Type B pancreatic cell (in vitro differentiated cells): ENCODE measurements at regions not wholly inside any gene's neighbourhood (a gene's known extent, or its start where the extent isn't known, plus 50 kb on each side); places are given as distances from the start of the nearest gene placed in this dataset.

Source experiments
- DNase-seq: peaks from one replicate; pipeline ENCODE4 v3.0.0; 2021; ENCODE audit warnings: mixed read lengths; ENCODE audit not compliant: unreplicated experiment; ENCODE audit errors: extremely low spot score
- H3K27ac Mint-ChIP-seq: 2 replicates; pipeline ENCODE4 v1.8.0; 2021; ENCODE audit warnings: mild to moderate bottlenecking, mixed read lengths
- H3K27me3 Mint-ChIP-seq: 2 replicates; pipeline ENCODE4 v1.8.0; 2021; ENCODE audit warnings: mixed read lengths
- H3K36me3 Mint-ChIP-seq: 2 replicates; pipeline ENCODE4 v1.8.0; 2021; ENCODE audit warnings: mixed read lengths
- H3K4me1 Mint-ChIP-seq: one replicate; pipeline ENCODE4 v1.8.0; 2021; ENCODE audit warnings: mixed read lengths; ENCODE audit not compliant: unreplicated experiment
- H3K4me3 Mint-ChIP-seq: 2 replicates; pipeline ENCODE4 v1.8.0; 2021; ENCODE audit warnings: mild to moderate bottlenecking, mixed read lengths
- H3K9me3 Mint-ChIP-seq: 2 replicates; pipeline ENCODE4 v1.8.0; 2021; ENCODE audit warnings: mixed read lengths
- CTCF ChIP-seq: fragments of 200-600 bp; sonication (generic); conservative IDR thresholded peaks from 2 replicates; pipeline ENCODE4 v1.5.0; 2021; ENCODE audit warnings: antibody characterized with exemption, mild to moderate bottlenecking

- DNase-seq, result no peak
- H3K27me3 Mint-ChIP-seq, result peaks cover 5% of the 10 kb centered on the region
- no peak for TF ChIP-seq CTCF
- peaks cover 6% of the 10 kb centered on the region for H3K4me1 Mint-ChIP-seq
- no peak overlapping the region for H3K27ac Mint-ChIP-seq
- no peaks in the 10 kb centered on the region for H3K9me3 Mint-ChIP-seq
- H3K36me3 Mint-ChIP-seq, result no peaks in the 10 kb centered on the region
- no peak overlapping the region for H3K4me3 Mint-ChIP-seq
Observed at GRCh38 chr20:51175724-51176123, 152.8 kb upstream of the KCNG1 start.

- no peaks in the 10 kb centered on the region for H3K9me3 Mint-ChIP-seq
- H3K27me3 Mint-ChIP-seq, result peaks cover 5% of the 10 kb centered on the region
- H3K36me3 Mint-ChIP-seq, result no peaks in the 10 kb centered on the region
- H3K27ac Mint-ChIP-seq, result no peak overlapping the region
- no peak overlapping the region for H3K4me3 Mint-ChIP-seq
- TF ChIP-seq CTCF, result no peak
- peaks cover 6% of the 10 kb centered on the region for H3K4me1 Mint-ChIP-seq
- DNase-seq, result no peak
Observed at GRCh38 chr20:51175156-51175555, 152.2 kb upstream of the KCNG1 start.

- Mint-ChIP-seq H3K27ac (no peak overlapping the region), H3K27me3 (peaks cover 5% of the 10 kb centered on the region), H3K9me3 (peaks cover 5% of the 10 kb centered on the region), H3K36me3 (no peaks in the 10 kb centered on the region), H3K4me3 (no peak overlapping the region), H3K4me1 (peaks cover 6% of the 10 kb centered on the region)
- TF ChIP-seq CTCF, result no peak
- no peak for DNase-seq
Observed at GRCh38 chr20:51174536-51174935, 151.6 kb upstream of the KCNG1 start.

- Mint-ChIP-seq H3K4me3 (no peak overlapping the region), H3K27me3 (peaks cover 3% of the 10 kb centered on the region), H3K27ac (no peak overlapping the region), H3K4me1 (peaks cover 6% of the 10 kb centered on the region), H3K9me3 (peaks cover 10% of the 10 kb centered on the region), H3K36me3 (no peaks in the 10 kb centered on the region)
- no peak for TF ChIP-seq CTCF
- DNase-seq, result no peak
Observed at GRCh38 chr20:51172558-51173428, 149.9 kb upstream of the KCNG1 start.

GRCh38 chr20:51171141-51171540 is 148.2 kb upstream of the KCNG1 start:
- Mint-ChIP-seq H3K36me3 (no peaks in the 10 kb centered on the region), H3K27ac (no peak overlapping the region), H3K4me3 (no peak overlapping the region), H3K9me3 (peaks cover 10% of the 10 kb centered on the region), H3K27me3 (peaks cover 3% of the 10 kb centered on the region), H3K4me1 (no peaks in the 10 kb centered on the region)
- TF ChIP-seq CTCF, result no peak
- no peak for DNase-seq
